ENCODE measurements at regions not wholly inside any gene's neighbourhood (a gene's known extent, or its start where the extent isn't known, plus 50 kb on each side); places are given as distances from the start of the nearest gene placed in this dataset.

GRCh38 chr1:222079566-222079965 lies 337.7 kb upstream of the DUSP10 start:
- TF ChIP-seq EZH2 (IDR thresholded peaks at IDR 0.05; ENCODE audit: low read depth, low read length, severe bottlenecking) (no peak), ZNF274 (IDR thresholded peaks at IDR 0.05; ENCODE audit: borderline replicate concordance, extremely low read depth, low read length) (no peak), MAX (IDR thresholded peaks at IDR 0.05) (no peak), CTCF (IDR thresholded peaks at IDR 0.05; ENCODE audit: control extremely low read depth in 1 of 3, insufficient read depth in 1 of 3, low read depth in 1 of 3, low read length in 3 of 3) (no peak)

All from H1 (cell line).